RWPE2 (cell line): ENCODE measurements at regions not wholly inside any gene's neighbourhood (a gene's known extent, or its start where the extent isn't known, plus 50 kb on each side); places are given as distances from the start of the nearest gene placed in this dataset.
A peak's percentile ranks its signal among the peaks of the same experiment; 100 is the strongest.

Source experiments
- ATAC-seq: fragments of 200-7000 bp; cut with Tn5 transposase; 3 replicates; pipeline ENCODE4 v1.9.1; 2021; ENCODE audit warnings: low read depth
- DNase-seq: peaks from one replicate; pipeline ENCODE4 v3.0.0-alpha.2; 2020; ENCODE audit warnings: low spot score
- H3K27ac ChIP-seq: fragments of 450-650 bp; 2 replicates; pipeline ENCODE4 v1.5.1; 2017; ENCODE audit warnings: mild to moderate bottlenecking; ENCODE audit not compliant: poor library complexity, severe bottlenecking
- H3K27me3 ChIP-seq: fragments of 250-450 bp; sonication (Bioruptor Pico); 2 replicates; pipeline ENCODE4 v1.5.1; 2021; ENCODE audit warnings: mild to moderate bottlenecking, moderate library complexity; ENCODE audit not compliant: insufficient read depth, poor library complexity, severe bottlenecking
- H3K36me3 ChIP-seq: fragments of 250-450 bp; sonication (Bioruptor Pico); 2 replicates; pipeline ENCODE4 v1.5.1; 2020; ENCODE audit warnings: low read depth, mild to moderate bottlenecking, moderate library complexity
- H3K4me1 ChIP-seq: fragments of 250-450 bp; sonication (Bioruptor Pico); 2 replicates; pipeline ENCODE4 v1.5.1; 2021; ENCODE audit warnings: mild to moderate bottlenecking, moderate library complexity; ENCODE audit not compliant: insufficient read depth, poor library complexity, severe bottlenecking
- H3K4me3 ChIP-seq: fragments of 250-450 bp; sonication (Bioruptor Pico); 2 replicates; pipeline ENCODE4 v1.5.1; 2021; ENCODE audit warnings: mild to moderate bottlenecking, moderate library complexity; ENCODE audit not compliant: severe bottlenecking
- H3K9me3 ChIP-seq: fragments of 250-450 bp; sonication (Bioruptor Pico); 2 replicates; pipeline ENCODE4 v1.5.1; 2021; ENCODE audit warnings: mild to moderate bottlenecking, moderate library complexity; ENCODE audit not compliant: severe bottlenecking
- TF ChIP-seq, protein P1 (sequence below): fragments of 450-650 bp; IDR thresholded peaks from one replicate; pipeline ENCODE4 v1.5.1; 2017; ENCODE audit warnings: mild to moderate bottlenecking, moderate library complexity; ENCODE audit not compliant: poor library complexity, severe bottlenecking

DNA sequence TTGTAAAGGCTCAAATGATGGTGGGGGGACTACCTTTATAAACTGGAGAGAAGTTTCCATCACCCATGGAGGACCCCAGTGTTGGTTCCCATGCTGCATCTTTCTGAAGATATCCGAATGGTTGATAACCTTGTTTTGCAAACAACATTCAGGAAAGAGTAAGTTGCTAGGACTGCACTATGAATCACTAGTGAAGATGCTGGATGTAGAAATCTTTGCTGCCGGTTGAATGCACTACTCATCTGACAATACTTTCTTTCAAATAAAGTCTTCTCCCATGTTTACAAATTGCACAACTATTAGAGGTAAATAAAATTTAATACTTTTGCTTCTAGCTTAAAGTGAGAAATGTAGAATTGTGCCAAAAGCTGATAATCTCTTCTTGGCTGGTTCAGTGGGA is 198.4 kb upstream of the SLITRK6 start:
- Histone ChIP-seq H3K27me3 (no peaks in the 10 kb centered on the region), H3K4me1 (no peaks in the 10 kb centered on the region), H3K9me3 (no peaks in the 10 kb centered on the region), H3K27ac (no peak overlapping the region), H3K4me3 (no peak overlapping the region), H3K36me3 (no peaks in the 10 kb centered on the region)
- ATAC-seq (0 out of 3 replicates have a peak, but pooled peaks have one; percentile 40), DNase-seq (no peak)
- TF ChIP-seq, protein P1, sequence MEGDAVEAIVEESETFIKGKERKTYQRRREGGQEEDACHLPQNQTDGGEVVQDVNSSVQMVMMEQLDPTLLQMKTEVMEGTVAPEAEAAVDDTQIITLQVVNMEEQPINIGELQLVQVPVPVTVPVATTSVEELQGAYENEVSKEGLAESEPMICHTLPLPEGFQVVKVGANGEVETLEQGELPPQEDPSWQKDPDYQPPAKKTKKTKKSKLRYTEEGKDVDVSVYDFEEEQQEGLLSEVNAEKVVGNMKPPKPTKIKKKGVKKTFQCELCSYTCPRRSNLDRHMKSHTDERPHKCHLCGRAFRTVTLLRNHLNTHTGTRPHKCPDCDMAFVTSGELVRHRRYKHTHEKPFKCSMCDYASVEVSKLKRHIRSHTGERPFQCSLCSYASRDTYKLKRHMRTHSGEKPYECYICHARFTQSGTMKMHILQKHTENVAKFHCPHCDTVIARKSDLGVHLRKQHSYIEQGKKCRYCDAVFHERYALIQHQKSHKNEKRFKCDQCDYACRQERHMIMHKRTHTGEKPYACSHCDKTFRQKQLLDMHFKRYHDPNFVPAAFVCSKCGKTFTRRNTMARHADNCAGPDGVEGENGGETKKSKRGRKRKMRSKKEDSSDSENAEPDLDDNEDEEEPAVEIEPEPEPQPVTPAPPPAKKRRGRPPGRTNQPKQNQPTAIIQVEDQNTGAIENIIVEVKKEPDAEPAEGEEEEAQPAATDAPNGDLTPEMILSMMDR: no peak

DNA sequence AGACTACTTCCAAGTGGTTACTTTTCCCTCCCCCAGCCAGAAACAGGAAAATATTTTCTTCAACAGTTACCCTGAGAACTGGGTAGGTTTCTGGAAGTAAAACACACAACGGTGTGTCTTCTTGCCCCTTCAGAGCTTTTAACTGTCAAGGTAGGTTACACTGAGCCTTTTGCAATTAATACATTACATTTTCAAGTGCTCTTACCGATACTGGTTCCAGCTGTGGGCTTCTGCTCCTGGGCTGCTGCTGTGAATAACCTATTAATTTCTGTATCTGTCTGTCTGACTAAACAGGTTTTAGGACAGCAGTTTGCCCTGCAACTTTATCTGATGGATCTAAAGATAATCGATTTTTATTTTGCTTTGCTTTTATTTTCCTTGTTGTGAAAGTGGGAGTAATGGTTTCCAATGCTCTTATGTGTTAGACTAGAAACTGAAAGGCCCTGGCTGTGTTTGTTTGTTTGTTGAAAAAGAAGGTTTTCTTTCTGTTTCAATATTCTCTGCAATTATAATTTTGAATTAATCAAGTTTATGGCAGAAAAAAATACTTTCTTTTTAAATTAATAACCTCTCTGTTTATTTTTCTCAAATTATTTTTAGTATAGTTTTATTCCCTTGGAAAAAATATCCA is 196.7 kb upstream of the SLITRK6 start:
- Histone ChIP-seq H3K36me3 (no peaks in the 10 kb centered on the region), H3K4me3 (no peak overlapping the region), H3K27me3 (no peaks in the 10 kb centered on the region), H3K4me1 (no peaks in the 10 kb centered on the region), H3K27ac (no peak overlapping the region), H3K9me3 (no peaks in the 10 kb centered on the region)
- ATAC-seq (no peak), DNase-seq (no peak)
- TF ChIP-seq, protein P1: no peak

DNA sequence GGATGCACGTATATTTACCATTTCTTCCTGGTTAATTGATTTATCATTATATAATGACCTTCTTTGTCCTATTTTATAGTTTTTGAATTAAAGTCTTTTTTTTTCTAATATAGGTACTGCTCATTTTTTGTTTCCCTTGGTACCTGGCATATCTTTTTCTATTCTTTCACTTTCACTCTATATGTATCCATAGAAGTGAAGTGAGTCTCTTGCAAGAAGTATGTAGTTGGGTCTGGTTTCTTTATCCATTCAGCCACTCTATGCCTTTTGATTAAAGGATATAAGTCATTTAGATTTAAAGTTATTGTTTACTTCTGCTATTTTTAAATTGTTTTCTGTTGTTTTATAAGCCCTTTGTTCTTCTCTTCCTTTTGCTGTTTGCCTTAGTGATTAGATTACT is 194.3 kb upstream of the SLITRK6 start:
- Histone ChIP-seq H3K4me3 (no peak overlapping the region), H3K36me3 (no peaks in the 10 kb centered on the region), H3K27ac (no peak overlapping the region), H3K4me1 (no peaks in the 10 kb centered on the region), H3K9me3 (no peaks in the 10 kb centered on the region), H3K27me3 (no peaks in the 10 kb centered on the region)
- TF ChIP-seq, protein P1: no peak
- DNase-seq (no peak), ATAC-seq (no peak)

DNA sequence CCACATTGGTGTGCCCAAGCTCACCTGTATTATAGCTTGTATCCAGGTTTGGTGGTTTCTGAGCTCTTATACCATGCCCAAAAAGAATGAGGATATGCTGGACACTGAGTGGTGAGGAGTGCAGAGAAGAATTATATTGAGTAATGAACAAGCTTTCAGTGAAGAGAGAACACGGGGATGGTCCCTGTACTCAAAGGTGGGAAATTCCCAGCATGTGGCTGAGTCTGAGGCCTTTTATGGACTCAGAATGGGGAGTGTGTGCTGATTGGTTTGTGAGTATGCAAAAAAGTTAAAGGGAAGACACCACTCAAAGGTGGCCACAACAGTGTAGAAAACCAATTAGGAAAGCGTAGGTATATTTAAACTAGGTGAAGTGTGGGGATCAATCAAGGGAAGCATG is 191.2 kb upstream of the SLITRK6 start:
- peaks cover 8% of the 10 kb centered on the region for H3K4me1 ChIP-seq
- H3K9me3 ChIP-seq: no peaks in the 10 kb centered on the region
- H3K27me3 ChIP-seq: no peaks in the 10 kb centered on the region
- TF ChIP-seq, protein P1: no peak
- no peak for ATAC-seq
- DNase-seq: no peak
- H3K4me3 ChIP-seq: no peak overlapping the region
- H3K36me3 ChIP-seq: no peaks in the 10 kb centered on the region; the same call in 1 of the 2 replicates
- no peak overlapping the region for H3K27ac ChIP-seq

DNA sequence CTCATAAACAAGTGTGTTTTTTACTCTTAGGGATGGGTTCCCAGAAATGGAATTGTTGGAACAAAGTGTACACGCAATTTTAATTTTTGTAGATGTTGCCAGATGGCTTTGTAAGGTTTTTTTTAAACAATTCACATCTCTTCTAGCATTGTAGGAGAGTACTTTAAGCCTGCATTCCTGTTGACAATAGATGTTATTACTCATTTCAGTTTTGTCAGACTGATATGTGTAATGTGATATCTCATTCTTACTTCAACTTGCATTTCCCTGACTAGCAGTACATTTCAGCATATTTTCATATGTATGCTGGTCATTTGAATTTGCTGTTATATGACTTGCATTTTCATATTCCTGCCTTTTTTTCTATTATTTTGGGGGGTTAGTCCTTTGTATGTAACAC is 186.6 kb upstream of the SLITRK6 start:
- TF ChIP-seq, protein P1: no peak
- H3K36me3 ChIP-seq: no peaks in the 10 kb centered on the region; the same call in 1 of the 2 replicates
- H3K4me3 ChIP-seq: no peak overlapping the region
- no peak overlapping the region for H3K27ac ChIP-seq
- peaks cover 8% of the 10 kb centered on the region for H3K4me1 ChIP-seq
- no peak for DNase-seq
- peak; percentile 90 for ATAC-seq
- no peaks in the 10 kb centered on the region for H3K27me3 ChIP-seq
- H3K9me3 ChIP-seq: no peaks in the 10 kb centered on the region
